ENCODE measurements at regions not wholly inside any gene's neighbourhood (a gene's known extent, or its start where the extent isn't known, plus 50 kb on each side); places are given as distances from the start of the nearest gene placed in this dataset.

DNA sequence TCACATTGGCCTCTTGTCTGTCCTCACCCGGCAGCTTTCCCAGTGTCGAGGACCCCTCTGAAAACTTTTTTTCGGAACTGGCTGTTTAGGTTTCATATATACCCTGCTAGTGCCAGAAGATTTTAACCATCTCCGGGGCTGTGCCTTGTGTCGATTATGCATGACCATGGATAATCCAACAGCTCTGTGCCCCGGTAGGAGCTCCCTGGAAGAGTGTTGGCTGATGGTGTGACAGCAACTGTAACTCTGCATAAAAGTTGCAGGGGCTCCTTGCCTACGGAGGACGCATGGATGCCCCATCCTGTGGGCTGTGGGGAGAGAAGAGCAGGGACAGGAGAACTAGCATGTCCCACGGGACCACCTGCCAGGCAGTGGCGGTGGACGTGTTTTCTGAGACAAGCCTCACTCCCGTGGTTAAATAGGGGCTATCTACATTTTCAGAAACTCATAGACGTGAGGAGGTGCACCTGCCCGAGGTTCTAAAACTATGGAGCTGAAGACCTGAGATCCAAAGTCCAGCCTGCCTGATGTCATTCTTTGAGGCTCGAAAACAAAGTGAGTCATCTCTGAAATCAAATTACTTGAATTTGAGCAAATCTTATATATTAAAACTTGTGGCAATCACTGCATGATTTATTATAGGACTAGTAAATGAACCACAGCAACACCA, 437.2 kb upstream of the HS6ST1 start:
- Histone ChIP-seq H3K27me3 (ENCODE audit: control insufficient read depth, insufficient read depth, low read length) (peaks cover 27% of the 10 kb centered on the region), H3K9me3 (ENCODE audit: control insufficient read depth, insufficient read depth, low read length) (no peaks in the 10 kb centered on the region), H3K4me3 (ENCODE audit: low read depth, low read length) (no peak overlapping the region), H3K27ac (ENCODE audit: low read depth, low read length) (no peak overlapping the region)
- ChIA-PET POLR2A (no interaction called here), CTCF (interaction anchor here (0.8 to 2.2 kb wide), 14 partner anchors 10 to 509 kb away, joined by 3 to 11 read pairs (median 4); no protein-coding TSS in a partner anchor)
- DNase-seq (ENCODE audit: low read depth, low spot score) = no peak
- TF ChIP-seq, protein P1, sequence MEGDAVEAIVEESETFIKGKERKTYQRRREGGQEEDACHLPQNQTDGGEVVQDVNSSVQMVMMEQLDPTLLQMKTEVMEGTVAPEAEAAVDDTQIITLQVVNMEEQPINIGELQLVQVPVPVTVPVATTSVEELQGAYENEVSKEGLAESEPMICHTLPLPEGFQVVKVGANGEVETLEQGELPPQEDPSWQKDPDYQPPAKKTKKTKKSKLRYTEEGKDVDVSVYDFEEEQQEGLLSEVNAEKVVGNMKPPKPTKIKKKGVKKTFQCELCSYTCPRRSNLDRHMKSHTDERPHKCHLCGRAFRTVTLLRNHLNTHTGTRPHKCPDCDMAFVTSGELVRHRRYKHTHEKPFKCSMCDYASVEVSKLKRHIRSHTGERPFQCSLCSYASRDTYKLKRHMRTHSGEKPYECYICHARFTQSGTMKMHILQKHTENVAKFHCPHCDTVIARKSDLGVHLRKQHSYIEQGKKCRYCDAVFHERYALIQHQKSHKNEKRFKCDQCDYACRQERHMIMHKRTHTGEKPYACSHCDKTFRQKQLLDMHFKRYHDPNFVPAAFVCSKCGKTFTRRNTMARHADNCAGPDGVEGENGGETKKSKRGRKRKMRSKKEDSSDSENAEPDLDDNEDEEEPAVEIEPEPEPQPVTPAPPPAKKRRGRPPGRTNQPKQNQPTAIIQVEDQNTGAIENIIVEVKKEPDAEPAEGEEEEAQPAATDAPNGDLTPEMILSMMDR (IDR thresholded peaks at IDR 0.05; ENCODE audit: low read depth, low read length) = no peak

DNA sequence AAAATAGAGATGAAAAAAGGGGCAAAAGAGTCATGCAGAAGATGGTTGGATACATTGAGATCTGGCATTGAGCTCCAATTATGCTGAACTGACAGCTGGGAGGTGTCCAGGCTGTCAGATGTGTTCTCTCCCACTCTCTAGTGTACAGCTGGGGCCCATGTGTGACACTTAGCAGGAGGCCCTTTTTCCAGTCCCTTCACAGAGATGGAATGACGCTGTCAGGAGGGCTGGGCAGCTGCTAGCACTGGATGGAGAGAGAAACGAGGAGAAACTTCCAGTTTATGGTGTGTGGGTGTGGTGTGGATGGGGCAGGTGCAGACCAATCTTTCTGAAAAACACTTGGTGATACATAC, 437.7 kb upstream of the HS6ST1 start:
- Histone ChIP-seq H3K27ac (ENCODE audit: low read depth, low read length) (no peak overlapping the region), H3K4me3 (ENCODE audit: low read depth, low read length) (no peak overlapping the region), H3K27me3 (ENCODE audit: control insufficient read depth, insufficient read depth, low read length) (peaks cover 25% of the 10 kb centered on the region), H3K9me3 (ENCODE audit: control insufficient read depth, insufficient read depth, low read length) (no peaks in the 10 kb centered on the region)
- ChIA-PET CTCF (interaction anchor here (0.7 to 2.2 kb wide), 8 partner anchors 11 to 509 kb away, joined by 3 to 11 read pairs (median 4); no protein-coding TSS in a partner anchor), POLR2A (no interaction called here)
- DNase-seq (ENCODE audit: low read depth, low spot score) = no peak
- TF ChIP-seq, protein P1 (IDR thresholded peaks at IDR 0.05; ENCODE audit: low read depth, low read length) = no peak

DNA sequence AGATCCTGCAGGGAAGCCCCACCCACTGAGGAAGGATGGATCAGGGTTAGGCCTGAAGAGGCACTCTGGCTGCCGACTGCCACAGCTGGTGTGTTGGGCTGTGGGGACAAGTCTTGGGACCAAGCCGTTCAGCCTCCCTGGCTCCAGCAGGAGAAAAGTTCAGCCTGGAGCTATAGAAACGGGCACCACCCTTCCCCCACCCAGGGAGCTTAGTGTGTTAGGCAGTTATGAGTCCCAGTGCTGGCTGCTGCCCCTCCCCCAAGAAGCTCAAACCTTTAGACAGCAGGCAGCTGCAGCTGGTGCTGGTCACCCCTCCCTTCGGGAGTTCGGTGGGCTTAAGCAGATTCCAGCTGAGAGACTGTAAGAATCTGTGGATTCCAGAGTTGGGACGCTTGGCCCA, 447.1 kb upstream of the HS6ST1 start:
- ChIA-PET CTCF (no interaction called here), POLR2A (no interaction called here)
- H3K27ac ChIP-seq (ENCODE audit: low read depth, low read length) = no peak overlapping the region
- TF ChIP-seq, protein P1 (IDR thresholded peaks at IDR 0.05; ENCODE audit: low read depth, low read length) = no peak
- H3K27me3 ChIP-seq (ENCODE audit: control insufficient read depth, insufficient read depth, low read length) = peaks cover 2% of the 10 kb centered on the region
- no peak overlapping the region for H3K4me3 ChIP-seq (ENCODE audit: low read depth, low read length)
- no peaks in the 10 kb centered on the region for H3K9me3 ChIP-seq (ENCODE audit: control insufficient read depth, insufficient read depth, low read length)
- no peak for DNase-seq (ENCODE audit: low read depth, low spot score)

DNA sequence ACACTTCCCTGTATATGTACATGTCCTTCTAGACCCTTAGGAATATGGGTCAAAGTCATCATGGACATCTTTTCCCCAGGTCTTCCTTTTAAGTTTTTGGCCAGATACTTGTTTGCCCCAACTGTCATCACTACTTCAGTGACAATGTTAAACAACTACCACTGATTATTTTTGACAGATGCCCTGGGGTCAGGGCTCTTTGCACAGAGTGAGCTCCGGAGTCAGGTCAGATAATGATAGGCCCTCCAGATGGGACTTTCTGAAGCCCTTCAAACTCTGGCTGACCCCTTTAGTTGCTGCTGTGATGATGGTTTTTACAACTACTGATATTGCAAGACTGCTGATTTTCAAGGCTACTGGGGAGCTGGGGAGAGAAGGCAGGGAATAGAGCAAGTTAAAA, 449.4 kb upstream of the HS6ST1 start:
- TF ChIP-seq, protein P1 (IDR thresholded peaks at IDR 0.05; ENCODE audit: low read depth, low read length) = no peak
- Histone ChIP-seq H3K4me3 (ENCODE audit: low read depth, low read length) (no peak overlapping the region), H3K27ac (ENCODE audit: low read depth, low read length) (no peak overlapping the region), H3K9me3 (ENCODE audit: control insufficient read depth, insufficient read depth, low read length) (no peaks in the 10 kb centered on the region), H3K27me3 (ENCODE audit: control insufficient read depth, insufficient read depth, low read length) (peaks cover 6% of the 10 kb centered on the region)
- POLR2A ChIA-PET = no interaction called here
- no peak for DNase-seq (ENCODE audit: low read depth, low spot score)
- CTCF ChIA-PET = no interaction called here

DNA sequence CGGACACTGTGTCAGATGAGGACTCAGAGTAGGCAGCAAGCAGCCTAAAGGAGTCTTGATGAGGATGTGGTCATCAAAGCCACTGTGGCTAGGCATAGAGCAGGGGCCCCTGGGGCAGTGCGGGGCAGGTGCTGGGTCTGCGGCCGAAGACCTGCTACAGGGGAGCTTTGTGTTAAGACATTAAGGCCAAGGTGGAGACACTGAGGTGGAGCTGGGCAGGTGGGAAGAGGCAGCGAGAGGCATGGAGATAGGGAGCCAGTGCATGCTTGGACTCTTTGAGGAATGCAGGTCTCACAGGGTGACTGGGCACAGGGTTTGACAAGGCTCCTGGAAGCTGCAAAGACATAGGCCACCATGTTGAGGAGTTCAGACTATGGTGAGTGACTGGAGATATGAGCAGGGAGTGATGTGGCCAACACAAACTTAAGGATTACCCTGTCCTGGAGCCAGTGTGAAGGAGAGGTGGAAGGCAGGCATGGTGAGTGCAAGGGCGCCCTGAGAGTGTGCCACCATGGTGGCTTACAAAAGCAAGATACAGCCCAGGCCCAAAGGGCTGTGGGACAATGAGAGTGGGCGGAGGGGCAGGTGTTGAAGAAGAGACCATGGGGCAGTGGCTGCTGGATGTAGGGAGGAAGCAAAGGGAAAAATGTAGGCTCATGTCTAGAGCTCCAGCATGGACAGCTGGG, 450.9 kb upstream of the HS6ST1 start:
- ChIA-PET POLR2A (no interaction called here), CTCF (no interaction called here)
- no peak for DNase-seq (ENCODE audit: low read depth, low spot score)
- Histone ChIP-seq H3K27ac (ENCODE audit: low read depth, low read length) (no peak overlapping the region), H3K27me3 (ENCODE audit: control insufficient read depth, insufficient read depth, low read length) (peaks cover 6% of the 10 kb centered on the region), H3K4me3 (ENCODE audit: low read depth, low read length) (no peak overlapping the region), H3K9me3 (ENCODE audit: control insufficient read depth, insufficient read depth, low read length) (no peaks in the 10 kb centered on the region)
- TF ChIP-seq, protein P1 (IDR thresholded peaks at IDR 0.05; ENCODE audit: low read depth, low read length) = no peak

Measured in AG04450 (cell line).